DND-41 (cell line): ENCODE measurements at regions not wholly inside any gene's neighbourhood (a gene's known extent, or its start where the extent isn't known, plus 50 kb on each side); places are given as distances from the start of the nearest gene placed in this dataset.

Experiments used
- EZH2 ChIP-seq: IDR thresholded peaks from 3 replicates; pipeline ENCODE4 v1.6.1; 2012; ENCODE audit warnings: borderline replicate concordance, low read depth, mild to moderate bottlenecking, moderate library complexity, low read length, inconsistent platforms; ENCODE audit not compliant: severe bottlenecking
- TF ChIP-seq, protein P1 (sequence below): IDR thresholded peaks from 2 replicates; pipeline ENCODE4 v1.5.1; 2012; ENCODE audit warnings: borderline replicate concordance, low read length, moderate library complexity, mild to moderate bottlenecking; ENCODE audit not compliant: poor library complexity, severe bottlenecking; ENCODE audit errors: extremely low read depth

GRCh38 chr18:4593895-4594294 lies 138.8 kb upstream of the DLGAP1 start:
- no peak for TF ChIP-seq EZH2
- TF ChIP-seq, protein P1, sequence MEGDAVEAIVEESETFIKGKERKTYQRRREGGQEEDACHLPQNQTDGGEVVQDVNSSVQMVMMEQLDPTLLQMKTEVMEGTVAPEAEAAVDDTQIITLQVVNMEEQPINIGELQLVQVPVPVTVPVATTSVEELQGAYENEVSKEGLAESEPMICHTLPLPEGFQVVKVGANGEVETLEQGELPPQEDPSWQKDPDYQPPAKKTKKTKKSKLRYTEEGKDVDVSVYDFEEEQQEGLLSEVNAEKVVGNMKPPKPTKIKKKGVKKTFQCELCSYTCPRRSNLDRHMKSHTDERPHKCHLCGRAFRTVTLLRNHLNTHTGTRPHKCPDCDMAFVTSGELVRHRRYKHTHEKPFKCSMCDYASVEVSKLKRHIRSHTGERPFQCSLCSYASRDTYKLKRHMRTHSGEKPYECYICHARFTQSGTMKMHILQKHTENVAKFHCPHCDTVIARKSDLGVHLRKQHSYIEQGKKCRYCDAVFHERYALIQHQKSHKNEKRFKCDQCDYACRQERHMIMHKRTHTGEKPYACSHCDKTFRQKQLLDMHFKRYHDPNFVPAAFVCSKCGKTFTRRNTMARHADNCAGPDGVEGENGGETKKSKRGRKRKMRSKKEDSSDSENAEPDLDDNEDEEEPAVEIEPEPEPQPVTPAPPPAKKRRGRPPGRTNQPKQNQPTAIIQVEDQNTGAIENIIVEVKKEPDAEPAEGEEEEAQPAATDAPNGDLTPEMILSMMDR: no peak
